HCT116 (cell line): ENCODE measurements at regions not wholly inside any gene's neighbourhood (a gene's known extent, or its start where the extent isn't known, plus 50 kb on each side); places are given as distances from the start of the nearest gene placed in this dataset.

Experiments
- ATAC-seq: fragments of 200-7000 bp; cut with Tn5 transposase; 2 replicates; pipeline ENCODE4 v1.9.1; 2020; ENCODE audit warnings: mild to moderate bottlenecking, moderate library complexity
- BruUV-seq: library from RNA; stranded (reverse); fragments of 400-500 nt; replicated peaks from 2 replicates; lab custom pipeline; 2021; lab: Mats Ljungman, UMichigan
- CTCF ChIA-PET: fragments of 300-600 bp; sonication (Branson Sonifier 250); formaldehyde crosslinking; loops from one replicate; lab custom pipeline; 2021; ENCODE audit warnings: antibody characterized with exemption; lab: Charles Lee
- POLR2A ChIA-PET: fragments of 300-600, 350-600 bp; sonication (Branson Sonifier 250); formaldehyde crosslinking; loops from one replicate; lab custom pipeline; 2021; ENCODE audit warnings: antibody characterized with exemption; lab: Charles Lee
- RAD21 ChIA-PET, 2 experiments: fragments of 300-600 bp; sonication (Branson Sonifier 250); formaldehyde crosslinking; loops; one replicate each; lab custom pipeline; 2023; ENCODE audit warnings: low total read pairs in 2 of 2; ENCODE audit not compliant: uncharacterized antibody in 2 of 2, unreplicated experiment in 2 of 2, low non-redundant PET in 1 of 2; lab: Charles Lee
- DNase-seq: peaks from one replicate; pipeline ENCODE4 v3.0.0-alpha.2; 2010; ENCODE audit warnings: low read depth, low spot score
- H2AFZ ChIP-seq: fragments of 200-600 bp; shearing (Covaris generic), sonication (generic); 2 replicates; pipeline ENCODE4 v1.6.1; 2017; ENCODE audit warnings: low read depth, mixed run types, mixed read lengths, antibody characterized with exemption, low read length; ENCODE audit not compliant: poor library complexity, severe bottlenecking
- H3K27ac ChIP-seq: 2 replicates; pipeline ENCODE4 v1.5.1; 2012; ENCODE audit warnings: low read depth, low read length
- H3K27me3 ChIP-seq: fragments of 200-600 bp; sonication (generic); 2 replicates; pipeline ENCODE4 v1.6.1; 2016; ENCODE audit warnings: mixed run types, low read length, mixed read lengths; ENCODE audit not compliant: insufficient read depth
- H3K36me3 ChIP-seq, 2 experiments: fragments of 200-500 bp in 1 of 2; fragments of 200-600 bp in 1 of 2; sonication (Bioruptor generic) in 1 of 2; sonication (generic) in 1 of 2; 2 replicates each; pipeline versions ENCODE4 v1.5.1 to v1.6.1; 2014 to 2016; ENCODE audit warnings: low read length in 2 of 2, inconsistent platforms in 1 of 2, mixed read lengths in 1 of 2, mixed run types in 1 of 2; ENCODE audit not compliant: insufficient read depth in 2 of 2, control insufficient read depth in 1 of 2
- H3K4me1 ChIP-seq, 2 experiments: fragments of 200-600 bp in 1 of 2; sonication (generic) in 1 of 2; 2 replicates each; pipeline versions ENCODE4 v1.5.1 to v1.6.1; 2012 to 2017; ENCODE audit warnings: low read length in 2 of 2, inconsistent platforms in 1 of 2, mild to moderate bottlenecking in 1 of 2, mixed read lengths in 1 of 2, mixed run types in 1 of 2, moderate library complexity in 1 of 2; ENCODE audit not compliant: insufficient read depth in 2 of 2, control insufficient read depth in 1 of 2
- H3K4me2 ChIP-seq: fragments of 200-600 bp; sonication (generic); 2 replicates; pipeline ENCODE4 v1.6.1; 2017; ENCODE audit warnings: mixed run types, low read length, mixed read lengths
- H3K4me3 ChIP-seq, 2 experiments: fragments of 200-600 bp in 1 of 2; sonication (generic) in 1 of 2; replicated peaks in 1 of 2; 2 replicates each; pipeline ENCODE4 v1.5.1; 2011 to 2016; ENCODE audit warnings: low read length in 2 of 2, control low read depth in 1 of 2, low read depth in 1 of 2, mild to moderate bottlenecking in 1 of 2, mixed read lengths in 1 of 2, mixed run types in 1 of 2
- H3K79me2 ChIP-seq: fragments of 200-600 bp; sonication (generic); 2 replicates; pipeline ENCODE4 v1.6.1; 2017; ENCODE audit warnings: mild to moderate bottlenecking, mixed run types, low read length, moderate library complexity, mixed read lengths; ENCODE audit not compliant: insufficient read depth
- H3K9ac ChIP-seq: fragments of 200-600 bp; sonication (generic); 2 replicates; pipeline ENCODE4 v1.6.1; 2016; ENCODE audit warnings: low read length, mixed read lengths
- H3K9me2 ChIP-seq: fragments of 200-600 bp; sonication (generic), shearing (Covaris generic); 2 replicates; pipeline ENCODE4 v1.6.1; 2017; ENCODE audit warnings: mixed run types, mild to moderate bottlenecking, moderate library complexity; ENCODE audit not compliant: insufficient read depth
- H3K9me3 ChIP-seq, 2 experiments: fragments of 200-500 bp in 1 of 2; fragments of 200-600 bp in 1 of 2; sonication (Bioruptor generic) in 1 of 2; sonication (generic) in 1 of 2; 2 replicates each; pipeline ENCODE4 v1.6.1; 2014 to 2017; ENCODE audit warnings: low read length in 2 of 2, mixed read lengths in 2 of 2, inconsistent platforms in 1 of 2, low read depth in 1 of 2, mild to moderate bottlenecking in 1 of 2, mixed run types in 1 of 2, moderate library complexity in 1 of 2; ENCODE audit not compliant: control insufficient read depth in 1 of 2, insufficient read depth in 1 of 2
- H4K20me1 ChIP-seq: fragments of 200-600 bp; sonication (generic), shearing (Covaris generic); 2 replicates; pipeline ENCODE4 v1.6.1; 2017; ENCODE audit warnings: mixed run types, mild to moderate bottlenecking, moderate library complexity; ENCODE audit not compliant: insufficient read depth
- EGR1 ChIP-seq: IDR thresholded peaks from 2 replicates; pipeline ENCODE4 v1.6.1; 2012; ENCODE audit warnings: low read depth
- ELF1 ChIP-seq: IDR thresholded peaks from 2 replicates; pipeline ENCODE4 v1.6.1; 2012; ENCODE audit warnings: low read depth, borderline replicate concordance
- RAD21 ChIP-seq: IDR thresholded peaks from 2 replicates; pipeline ENCODE4 v1.6.1; 2012; ENCODE audit warnings: low read depth, mild to moderate bottlenecking
- ZFX ChIP-seq: fragments of 450-650 bp; IDR thresholded peaks from 2 replicates; pipeline ENCODE4 v1.6.1; 2017
- intact Hi-C: fragments of 100-400 bp; cut with micrococcal nuclease; formaldehyde crosslinking; loops from 2 replicates; pipeline ENCODE4 v1.10.0; 2022

DNA sequence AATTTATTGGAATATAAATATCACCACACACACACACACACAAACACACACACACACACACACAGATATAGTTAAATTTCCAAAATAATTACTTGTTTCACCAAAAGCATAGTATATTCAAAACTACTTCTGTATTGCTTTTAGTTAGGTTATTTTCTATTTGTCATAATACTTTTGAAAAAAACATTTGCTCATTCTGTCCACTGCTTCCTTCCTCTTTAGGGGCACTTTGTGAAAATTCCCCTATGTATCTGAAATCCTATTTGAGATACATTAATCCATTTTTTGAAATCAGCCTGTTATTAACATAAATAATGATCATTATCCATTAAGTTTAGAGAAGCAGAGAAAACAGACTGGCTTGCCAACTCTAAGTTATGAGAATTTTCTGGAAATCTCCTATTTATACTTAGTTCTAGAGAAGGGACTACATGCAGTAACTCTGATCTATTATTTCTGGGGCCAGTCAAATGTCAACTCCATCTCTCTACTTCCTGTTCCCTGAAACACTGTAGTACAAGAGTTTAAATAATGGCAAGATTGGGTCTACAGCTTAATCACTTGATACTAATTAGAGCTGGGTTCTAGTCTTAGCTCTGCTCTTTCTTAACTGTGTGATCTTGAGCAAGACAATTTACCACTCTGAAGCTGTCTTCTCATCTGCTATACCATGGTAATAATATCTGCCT is 54.4 kb upstream of the GPR174 start (continued):
- no peak for TF ChIP-seq ELF1

DNA sequence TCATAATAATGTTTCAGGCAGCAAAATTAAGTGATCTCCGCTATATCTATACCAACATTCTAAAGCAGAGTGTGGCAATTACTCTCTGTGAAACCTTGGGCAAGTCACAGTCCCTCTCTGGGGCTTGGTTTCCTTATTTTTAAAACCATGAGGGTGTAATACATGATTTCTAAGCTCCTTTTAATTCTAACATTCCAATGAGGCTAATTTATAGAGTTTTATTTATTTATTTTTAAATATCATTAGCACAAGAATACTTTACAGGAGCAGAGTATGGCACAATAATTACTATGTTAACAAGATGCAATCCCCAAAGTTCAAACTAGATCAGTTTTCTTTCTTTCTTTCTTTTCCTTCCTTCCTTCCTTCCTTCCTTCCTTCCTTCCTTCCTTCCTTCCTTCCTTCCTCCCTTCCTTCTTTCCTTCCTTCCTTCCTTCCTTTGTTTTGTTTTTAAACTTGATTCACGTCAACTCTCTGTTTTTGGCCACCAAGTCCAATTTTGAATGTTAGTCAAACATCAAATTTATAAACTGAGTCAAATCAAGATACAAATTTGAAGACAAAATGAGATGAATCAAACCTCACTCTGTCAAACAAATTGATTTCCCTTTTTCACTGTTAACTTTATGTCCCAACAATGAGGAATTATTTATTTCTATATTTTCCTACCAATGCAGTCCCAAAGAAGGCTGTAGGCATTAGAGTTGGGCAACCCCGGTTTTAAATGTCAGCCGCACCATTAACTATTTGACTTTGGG is 50.2 kb upstream of the GPR174 start:
- CTCF ChIA-PET: no interaction called here
- TF ChIP-seq EGR1: no peak
- TF ChIP-seq RAD21: no peak
- no peak for TF ChIP-seq ZFX
- TF ChIP-seq, all 23 proteins: peak for 0

More for the DNA sequence above, 50.2 kb upstream of the GPR174 start:
- no peak overlapping the region for H3K4me3 ChIP-seq
- RAD21 ChIA-PET: no interaction called here
- POLR2A ChIA-PET: no interaction called here
- no peak overlapping the region for H3K27ac ChIP-seq
- no peaks in the 10 kb centered on the region for H4K20me1 ChIP-seq
- DNase-seq (no peak), ATAC-seq (no peak)
- no TSS peak for BruUV-seq
- H3K9ac ChIP-seq: no peak overlapping the region
- H3K4me1 ChIP-seq: no peaks in the 10 kb centered on the region
- H3K4me2 ChIP-seq: no peak overlapping the region
- no peaks in the 10 kb centered on the region for H3K9me3 ChIP-seq
- H3K36me3 ChIP-seq: no peaks in the 10 kb centered on the region
- H2AFZ ChIP-seq: no peak overlapping the region
- intact Hi-C loops: no loop called here
- H3K79me2 ChIP-seq: no peaks in the 10 kb centered on the region
- no peaks in the 10 kb centered on the region for H3K27me3 ChIP-seq
- no peaks in the 10 kb centered on the region for H3K9me2 ChIP-seq
